ENCODE measurements at regions not wholly inside any gene's neighbourhood (a gene's known extent, or its start where the extent isn't known, plus 50 kb on each side); places are given as distances from the start of the nearest gene placed in this dataset.

DNA sequence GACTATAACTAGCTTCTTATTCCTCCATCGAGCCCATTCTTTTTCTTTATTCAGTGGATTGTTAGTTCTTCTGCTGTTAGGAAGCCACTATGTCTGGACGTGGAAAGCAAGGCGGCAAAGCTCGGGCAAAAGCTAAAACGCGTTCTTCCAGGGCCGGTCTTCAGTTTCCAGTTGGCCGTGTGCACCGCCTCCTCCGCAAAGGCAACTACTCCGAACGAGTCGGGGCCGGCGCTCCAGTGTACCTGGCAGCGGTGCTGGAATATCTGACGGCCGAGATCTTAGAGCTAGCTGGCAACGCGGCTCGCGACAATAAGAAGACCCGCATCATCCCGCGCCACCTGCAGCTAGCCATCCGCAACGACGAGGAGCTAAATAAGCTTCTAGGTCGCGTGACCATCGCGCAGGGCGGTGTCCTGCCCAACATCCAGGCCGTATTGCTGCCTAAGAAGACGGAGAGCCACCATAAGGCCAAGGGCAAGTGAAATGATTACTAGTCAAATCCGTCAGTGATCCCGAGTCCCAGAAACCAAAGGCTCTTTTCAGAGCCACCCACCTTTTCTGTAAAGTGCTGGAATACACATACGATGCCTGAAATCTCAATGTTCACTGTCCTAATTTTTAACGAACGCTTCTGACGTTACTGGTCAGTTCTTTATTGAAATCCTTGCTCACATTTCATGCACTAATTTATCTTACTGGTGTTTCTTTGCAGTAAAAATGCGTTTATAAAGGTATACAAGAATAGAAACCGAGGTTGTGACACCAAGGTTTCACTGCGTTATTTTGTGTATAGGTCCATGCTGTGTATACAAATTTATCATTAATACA lies 129.9 kb downstream of the HFE start:
- peak; percentile 47 for ATAC-seq (ENCODE audit: poor library complexity)

DNA sequence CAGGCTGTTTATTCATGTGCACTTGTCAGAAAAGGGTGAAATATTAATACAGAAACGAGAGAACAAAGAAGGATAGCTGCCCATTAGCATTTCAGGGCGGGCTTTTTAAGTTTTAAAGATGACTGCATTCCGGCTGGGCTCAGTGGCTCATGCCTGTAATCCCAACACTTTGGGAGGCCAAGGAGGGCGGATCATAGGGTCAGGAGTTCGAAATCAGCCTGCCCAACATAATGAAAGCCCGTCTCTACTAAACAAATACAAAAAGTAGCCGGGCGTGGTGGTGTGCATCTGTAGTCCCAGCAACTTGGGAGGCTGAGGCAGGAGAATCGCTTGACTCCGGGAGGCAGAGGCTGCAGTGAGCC lies 130.5 kb downstream of the HFE start:
- Mint-ChIP-seq H3K4me3 (no peak overlapping the region), H3K27me3 (no peaks in the 10 kb centered on the region), H3K27ac (no peak overlapping the region), H3K36me3 (ENCODE audit: low read depth) (no peaks in the 10 kb centered on the region), H3K9me3 (no peaks in the 10 kb centered on the region), H3K4me1 (ENCODE audit: low read depth) (no peaks in the 10 kb centered on the region)
- Histone ChIP-seq H3K27ac (ENCODE audit: low read depth in 1 of 2, low read length in 2 of 2) (peak overlapping the region in 1 of 2 donors; percentile 88), H3K9me3 (ENCODE audit: control insufficient read depth in 1 of 2, insufficient read depth in 1 of 2, low read length in 2 of 2) (peaks cover 0 to 10% of the 10 kb centered on the region in 2 experiments), H3K36me3 (ENCODE audit: insufficient read depth, low read length) (no peaks in the 10 kb centered on the region), H3K4me3 (ENCODE audit: low read length) (peak overlapping the region; percentile 76), H3K4me1 (ENCODE audit: insufficient read depth, low read length) (peaks cover 37% of the 10 kb centered on the region), H3K27me3 (ENCODE audit: control insufficient read depth in 1 of 2, insufficient read depth in 2 of 2, low read length in 2 of 2) (no peaks in the 10 kb centered on the region)
- POLR2A ChIA-PET, result interaction anchor here (0.5 to 7.3 kb wide), 25 partner anchors 8 to 1655 kb away, joined by 3 to 1838 read pairs (median 40); a partner anchor contains a TSS
- no peak for ATAC-seq (ENCODE audit: poor library complexity)
- CTCF ChIA-PET, result interaction anchor here (0.6 to 3.1 kb wide), 15 partner anchors 11 to 378 kb away, joined by 3 to 28 read pairs (median 3); a partner anchor contains a TSS
- peak in 1 of 14 experiments; percentile 45 for DNase-seq
- intact Hi-C loops (cut with DNase I, micrococcal nuclease), result loop anchor here (2.0 to 5.0 kb wide), 6 partner anchors 17 to 67 kb away; a partner anchor contains a TSS
- TF ChIP-seq, protein P1, sequence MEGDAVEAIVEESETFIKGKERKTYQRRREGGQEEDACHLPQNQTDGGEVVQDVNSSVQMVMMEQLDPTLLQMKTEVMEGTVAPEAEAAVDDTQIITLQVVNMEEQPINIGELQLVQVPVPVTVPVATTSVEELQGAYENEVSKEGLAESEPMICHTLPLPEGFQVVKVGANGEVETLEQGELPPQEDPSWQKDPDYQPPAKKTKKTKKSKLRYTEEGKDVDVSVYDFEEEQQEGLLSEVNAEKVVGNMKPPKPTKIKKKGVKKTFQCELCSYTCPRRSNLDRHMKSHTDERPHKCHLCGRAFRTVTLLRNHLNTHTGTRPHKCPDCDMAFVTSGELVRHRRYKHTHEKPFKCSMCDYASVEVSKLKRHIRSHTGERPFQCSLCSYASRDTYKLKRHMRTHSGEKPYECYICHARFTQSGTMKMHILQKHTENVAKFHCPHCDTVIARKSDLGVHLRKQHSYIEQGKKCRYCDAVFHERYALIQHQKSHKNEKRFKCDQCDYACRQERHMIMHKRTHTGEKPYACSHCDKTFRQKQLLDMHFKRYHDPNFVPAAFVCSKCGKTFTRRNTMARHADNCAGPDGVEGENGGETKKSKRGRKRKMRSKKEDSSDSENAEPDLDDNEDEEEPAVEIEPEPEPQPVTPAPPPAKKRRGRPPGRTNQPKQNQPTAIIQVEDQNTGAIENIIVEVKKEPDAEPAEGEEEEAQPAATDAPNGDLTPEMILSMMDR (IDR thresholded peaks at IDR 0.05), result no peak

More for the DNA sequence above, 129.9 kb downstream of the HFE start:
- Histone ChIP-seq H3K36me3 (ENCODE audit: insufficient read depth, low read length) (no peaks in the 10 kb centered on the region), H3K27me3 (ENCODE audit: control insufficient read depth in 1 of 2, insufficient read depth in 2 of 2, low read length in 2 of 2) (no peaks in the 10 kb centered on the region), H3K27ac (ENCODE audit: low read depth in 1 of 2, low read length in 2 of 2) (peak overlapping the region; percentile 87 to 88), H3K4me3 (ENCODE audit: low read length) (peak overlapping the region; percentile 76), H3K4me1 (ENCODE audit: insufficient read depth, low read length) (peaks cover 33% of the 10 kb centered on the region), H3K9me3 (ENCODE audit: control insufficient read depth in 1 of 2, insufficient read depth in 1 of 2, low read length in 2 of 2) (peaks cover 0 to 10% of the 10 kb centered on the region in 2 experiments)
- Mint-ChIP-seq H3K4me1 (ENCODE audit: low read depth) (no peaks in the 10 kb centered on the region), H3K4me3 (no peak overlapping the region), H3K9me3 (no peaks in the 10 kb centered on the region), H3K27ac (no peak overlapping the region), H3K36me3 (ENCODE audit: low read depth) (no peaks in the 10 kb centered on the region), H3K27me3 (no peaks in the 10 kb centered on the region)
- TF ChIP-seq, protein P1 (IDR thresholded peaks at IDR 0.05), result peak; percentile 51
- intact Hi-C loops (cut with DNase I, micrococcal nuclease), result loop anchor here (1.0 to 5.0 kb wide), 13 partner anchors 7 to 240 kb away; partner anchors contain the start of gene BTN2A1 (in 1 of the 2)
- peak in 12 of 14 experiments; percentile 58 to 92 (median 71) for DNase-seq
- POLR2A ChIA-PET, result interaction anchor here (0.6 to 7.3 kb wide), 78 partner anchors 9 to 1678 kb away, joined by 3 to 1838 read pairs (median 11); partner anchors contain the start of genes HFE and HMGN4
- CTCF ChIA-PET, result interaction anchor here (0.6 to 3.1 kb wide), 22 partner anchors 11 to 379 kb away, joined by 3 to 28 read pairs (median 3); a partner anchor contains a TSS

DNA sequence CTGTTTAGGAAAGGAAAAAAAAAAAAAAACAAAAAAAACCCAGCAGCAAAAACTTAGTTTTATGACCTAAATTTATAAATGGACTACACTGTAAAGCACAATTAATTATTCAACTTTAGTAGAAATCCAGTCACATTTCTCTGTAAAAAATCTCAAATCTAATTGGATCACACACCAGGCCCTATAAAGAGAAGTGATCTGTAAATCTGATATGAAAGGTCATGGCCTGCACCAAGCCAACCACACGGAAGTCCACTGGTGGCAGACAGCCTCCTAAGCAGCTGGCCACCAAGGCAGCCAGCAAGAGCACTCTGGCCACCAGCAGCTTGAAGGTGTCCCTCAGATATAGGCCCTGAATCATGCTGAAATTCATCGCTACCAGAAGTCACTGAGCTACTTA lies 131.6 kb downstream of the HFE start:
- Histone ChIP-seq H3K9me3 (ENCODE audit: control insufficient read depth in 1 of 2, insufficient read depth in 1 of 2, low read length in 2 of 2) (peaks cover 0 to 10% of the 10 kb centered on the region in 2 experiments), H3K4me3 (ENCODE audit: low read length) (no peak overlapping the region), H3K36me3 (ENCODE audit: insufficient read depth, low read length) (no peaks in the 10 kb centered on the region), H3K27ac (ENCODE audit: low read depth in 1 of 2, low read length in 2 of 2) (no peak overlapping the region), H3K27me3 (ENCODE audit: control insufficient read depth in 1 of 2, insufficient read depth in 2 of 2, low read length in 2 of 2) (no peaks in the 10 kb centered on the region), H3K4me1 (ENCODE audit: insufficient read depth, low read length) (peaks cover 37% of the 10 kb centered on the region)
- H3K27ac Mint-ChIP-seq, result no peak overlapping the region
- ChIA-PET CTCF (interaction anchor here (1.3 kb wide), 1 partner anchor 18 kb away, joined by 3 read pairs; no protein-coding TSS in a partner anchor), POLR2A (interaction anchor here (0.7 to 7.3 kb wide), 5 partner anchors 16 to 114 kb away, joined by 4 to 1838 read pairs (median 48); a partner anchor contains a TSS)
- H3K36me3 Mint-ChIP-seq (ENCODE audit: low read depth), result no peaks in the 10 kb centered on the region
- H3K4me3 Mint-ChIP-seq, result no peak overlapping the region
- DNase-seq (no peak), ATAC-seq (ENCODE audit: poor library complexity) (no peak)
- intact Hi-C loops (cut with DNase I, micrococcal nuclease), result loop anchor here (2.0 to 5.0 kb wide), 2 partner anchors 30 to 53 kb away; a partner anchor contains a TSS
- H3K27me3 Mint-ChIP-seq, result no peaks in the 10 kb centered on the region
- H3K4me1 Mint-ChIP-seq (ENCODE audit: low read depth), result no peaks in the 10 kb centered on the region
- no peaks in the 10 kb centered on the region for H3K9me3 Mint-ChIP-seq
- TF ChIP-seq, protein P1 (IDR thresholded peaks at IDR 0.05), result no peak

Data from CD4-positive, alpha-beta T cell (primary cell).